LNCaP clone FGC (cell line): ENCODE measurements at regions not wholly inside any gene's neighbourhood (a gene's known extent, or its start where the extent isn't known, plus 50 kb on each side); places are given as distances from the start of the nearest gene placed in this dataset.

Experiments
- DNase-seq: peaks from one replicate; pipeline ENCODE4 v3.0.0-alpha.2; 2011; ENCODE audit warnings: low read depth
- H3K4me3 ChIP-seq: 2 replicates; pipeline ENCODE4 v1.5.1; 2011; ENCODE audit warnings: mild to moderate bottlenecking, low read depth, low read length, control low read depth
- CTCF ChIP-seq: IDR thresholded peaks from 2 replicates; pipeline ENCODE4 v1.5.1; 2012; ENCODE audit warnings: mild to moderate bottlenecking; ENCODE audit not compliant: control insufficient read depth, insufficient read depth; ENCODE audit errors: extremely low read depth

- no peak for TF ChIP-seq CTCF
- no peak overlapping the region for H3K4me3 ChIP-seq
- no peak for DNase-seq
Measured at GRCh38 chr10:85194706-85195105, 866.3 kb downstream of the CCSER2 start.

DNA sequence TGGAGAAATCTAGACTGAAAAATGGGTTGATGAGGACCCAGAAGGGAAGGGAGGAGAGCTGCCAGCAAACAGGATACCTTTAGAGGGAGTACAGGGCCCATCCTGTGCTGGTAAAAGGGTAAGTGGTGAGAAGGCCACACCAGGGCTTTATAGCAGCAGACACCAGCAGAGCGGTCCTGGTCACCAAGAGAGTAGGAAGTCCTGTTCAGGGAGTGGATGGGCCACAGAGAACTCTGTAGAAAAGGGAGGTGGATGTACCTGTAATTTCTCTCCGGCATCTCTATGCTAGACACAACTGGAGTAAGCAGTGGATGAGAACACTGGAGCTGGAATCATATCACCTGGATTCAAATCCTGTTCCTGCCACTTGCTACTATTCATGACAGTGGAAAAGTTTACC is 867.2 kb downstream of the CCSER2 start:
- no peak for DNase-seq
- no peak overlapping the region for H3K4me3 ChIP-seq
- no peak for TF ChIP-seq CTCF

DNA sequence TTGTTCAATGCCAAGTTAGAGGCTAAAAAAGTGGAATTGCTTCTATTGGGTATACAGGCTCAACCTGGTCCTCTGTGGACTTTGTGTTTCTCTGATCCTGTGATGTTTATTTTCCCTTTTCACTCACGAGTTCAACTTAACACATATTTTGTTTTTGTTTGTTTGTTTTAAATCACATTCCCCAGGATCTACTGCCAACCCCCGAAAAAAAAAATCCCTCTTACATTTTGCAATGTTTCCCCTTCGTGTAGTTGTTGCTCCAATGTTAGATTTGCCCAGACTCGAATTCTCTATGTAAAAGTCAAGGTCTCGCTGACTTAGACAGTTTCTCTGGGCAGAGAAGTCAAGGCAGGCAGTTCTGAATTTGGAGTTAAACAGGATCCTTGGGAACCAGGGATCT is 876.4 kb downstream of the CCSER2 start:
- no peak for TF ChIP-seq CTCF
- DNase-seq: no peak

GRCh38 chr10:85212526-85212925 is 884.1 kb downstream of the CCSER2 start:
- no peak overlapping the region for H3K4me3 ChIP-seq
- no peak for DNase-seq
- TF ChIP-seq CTCF: no peak

More for the DNA sequence above, 876.4 kb downstream of the CCSER2 start:
- no peak overlapping the region for H3K4me3 ChIP-seq

DNA sequence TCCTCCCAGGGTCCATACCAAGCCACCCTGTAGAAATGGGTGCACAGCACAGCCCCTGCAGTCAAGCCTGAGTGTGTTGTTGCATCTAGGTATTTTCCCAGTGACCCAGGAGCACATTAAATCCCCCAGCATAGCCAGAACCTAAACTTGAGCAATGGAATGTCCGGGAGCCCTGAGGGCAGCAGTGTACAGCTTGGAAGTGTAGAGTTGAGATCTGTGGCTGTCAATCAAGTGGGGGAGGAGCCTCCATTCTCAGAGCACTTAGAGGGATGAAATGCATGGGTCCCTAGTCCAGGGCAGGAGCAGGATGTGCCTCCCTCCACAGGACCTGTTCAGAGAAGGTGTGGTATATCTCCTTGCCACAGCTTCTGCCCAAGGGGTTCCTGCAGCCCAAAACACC is 885.1 kb downstream of the CCSER2 start:
- no peak overlapping the region for H3K4me3 ChIP-seq
- DNase-seq: no peak
- no peak for TF ChIP-seq CTCF

- no peak for DNase-seq
- TF ChIP-seq CTCF: no peak
- no peak overlapping the region for H3K4me3 ChIP-seq
Measured at GRCh38 chr10:85222300-85222699, 893.9 kb downstream of the CCSER2 start.

GRCh38 chr10:85224366-85224940 is 896.1 kb downstream of the CCSER2 start:
- no peak for TF ChIP-seq CTCF
- DNase-seq: no peak
- no peak overlapping the region for H3K4me3 ChIP-seq
